Right cardiac atrium (tissue), 5 donors: ENCODE measurements at regions not wholly inside any gene's neighbourhood (a gene's known extent, or its start where the extent isn't known, plus 50 kb on each side); places are given as distances from the start of the nearest gene placed in this dataset.
"Not testable (repeated sequence)": the region's sequence is repeated elsewhere in the genome, so short reads cannot be mapped to it uniquely, and the experiment has no call there.

ENCODE experiments used
- ATAC-seq, 2 donors: fragments of 200-7000 bp; cut with Tn5 transposase; one replicate each; pipeline versions ENCODE4 v1.8.0 to v1.9.1; 2020; ENCODE audit warnings: moderate library complexity in 2 of 2, mild to moderate bottlenecking in 1 of 2
- DNase-seq, 3 donors: peaks; one replicate each; pipeline ENCODE4 v3.0.0-alpha.2; 2020
- H3K27ac ChIP-seq: one replicate; pipeline ENCODE4 v1.5.1; 2013; ENCODE audit warnings: mild to moderate bottlenecking, low read length, control low read depth, moderate library complexity
- H3K27me3 ChIP-seq: one replicate; pipeline ENCODE4 v1.6.1; 2013; ENCODE audit not compliant: control insufficient read depth, insufficient read depth
- H3K4me1 ChIP-seq: one replicate; pipeline ENCODE4 v1.6.1; 2013; ENCODE audit warnings: low read length; ENCODE audit not compliant: control insufficient read depth, insufficient read depth
- H3K4me3 ChIP-seq: one replicate; pipeline ENCODE4 v1.5.1; 2013; ENCODE audit warnings: low read length, control low read depth
- H3K9me3 ChIP-seq: one replicate; pipeline ENCODE4 v1.6.1; 2013; ENCODE audit warnings: low read length; ENCODE audit not compliant: control insufficient read depth
- WGBS: extraction: QIAGEN DNeasy Blood & Tissue Kit; methylation state at CpG from one replicate; pipeline ENCODE4 v1.1.7; 2013; 5-methylcytosine and 5-hydroxymethylcytosine counted together
- intact Hi-C, 4 donors: fragments of 100-400 bp; cut with DNase I; formaldehyde crosslinking; loops; one replicate each; pipeline versions ENCODE4 v1.11.0 to v1.14.0; 2022 to 2023
- donor health status: healthy with polysubstance abuse.
- donor health status: DM: no; HTN: yes; CAD: no.
- donor health status: DM: no; HTN: no; CAD: no.
- donor health status: DM: no; HTN: yes; CAD: no; lungs with severe emphysema.
- donor health status: DM: yes; HTN: yes; CAD: no.

- H3K4me3 ChIP-seq = no peak overlapping the region
- H3K27ac ChIP-seq = no peak overlapping the region
- ATAC-seq = no peak
- H3K27me3 ChIP-seq = no peaks in the 10 kb centered on the region
- H3K9me3 ChIP-seq = no peaks in the 10 kb centered on the region
- WGBS = 59% methylated on average over 2 of the region's 2 CpGs
- intact Hi-C loops = no loop called here
- no peaks in the 10 kb centered on the region for H3K4me1 ChIP-seq
- no peak for DNase-seq
These were observed 129.6 kb upstream of the DOK5 start for GRCh38 chr20:54345821-54346220.

- intact Hi-C loops = no loop called here
- ATAC-seq = no peak
- no peak for DNase-seq
- no peaks in the 10 kb centered on the region for H3K27me3 ChIP-seq
- H3K27ac ChIP-seq = no peak overlapping the region
- WGBS = 85% methylated on average over 1 of the region's 1 CpG
- no peaks in the 10 kb centered on the region for H3K9me3 ChIP-seq
- H3K4me3 ChIP-seq = no peak overlapping the region
- no peaks in the 10 kb centered on the region for H3K4me1 ChIP-seq
These were observed 129.1 kb upstream of the DOK5 start for GRCh38 chr20:54346276-54346675.

- Histone ChIP-seq H3K4me3 (no peak overlapping the region), H3K27ac (no peak overlapping the region), H3K4me1 (no peaks in the 10 kb centered on the region), H3K27me3 (no peaks in the 10 kb centered on the region), H3K9me3 (no peaks in the 10 kb centered on the region)
- DNase-seq (no peak), ATAC-seq (no peak)
- intact Hi-C loops = no loop called here
- WGBS = 95% methylated on average over 9 of the region's 9 CpGs
These were observed 128.1 kb upstream of the DOK5 start for GRCh38 chr20:54347166-54347833.

GRCh38 chr20:54350415-54350814 lies 125.0 kb upstream of the DOK5 start:
- Histone ChIP-seq H3K4me1 (no peaks in the 10 kb centered on the region), H3K27ac (no peak overlapping the region), H3K27me3 (no peaks in the 10 kb centered on the region), H3K9me3 (no peaks in the 10 kb centered on the region), H3K4me3 (no peak overlapping the region)
- ATAC-seq = no peak
- intact Hi-C loops = no loop called here
- 68% methylated on average over 3 of the region's 3 CpGs for WGBS
- no peak for DNase-seq

- DNase-seq (no peak), ATAC-seq (no peak)
- Histone ChIP-seq H3K27ac (no peak overlapping the region), H3K4me1 (no peaks in the 10 kb centered on the region), H3K9me3 (no peaks in the 10 kb centered on the region), H3K4me3 (no peak overlapping the region), H3K27me3 (no peaks in the 10 kb centered on the region)
- 87% methylated on average over 2 of the region's 2 CpGs for WGBS
- intact Hi-C loops = no loop called here
These were observed 123.8 kb upstream of the DOK5 start for GRCh38 chr20:54351371-54352136.

GRCh38 chr20:54352541-54352940 lies 122.9 kb upstream of the DOK5 start:
- ATAC-seq, H3K27me3 ChIP-seq, H3K4me1 ChIP-seq, H3K4me3 ChIP-seq, DNase-seq, H3K9me3 ChIP-seq, intact Hi-C loops, H3K27ac ChIP-seq: not testable (repeated sequence)
- 94% methylated on average over 7 of the region's 7 CpGs for WGBS

- Histone ChIP-seq H3K4me1 (no peaks in the 10 kb centered on the region), H3K9me3 (no peaks in the 10 kb centered on the region), H3K27me3 (no peaks in the 10 kb centered on the region), H3K27ac (no peak overlapping the region), H3K4me3 (no peak overlapping the region)
- 88% methylated on average over 4 of the region's 4 CpGs for WGBS
- intact Hi-C loops = no loop called here
- DNase-seq = no peak
- no peak for ATAC-seq
These were observed 122.1 kb upstream of the DOK5 start for GRCh38 chr20:54353292-54353691.

GRCh38 chr20:54355631-54356280 lies 119.6 kb upstream of the DOK5 start:
- Histone ChIP-seq H3K4me3 (no peak overlapping the region), H3K4me1 (no peaks in the 10 kb centered on the region), H3K27me3 (no peaks in the 10 kb centered on the region), H3K9me3 (no peaks in the 10 kb centered on the region), H3K27ac (no peak overlapping the region)
- intact Hi-C loops = no loop called here
- no peak for ATAC-seq
- 60% methylated on average over 7 of the region's 7 CpGs for WGBS
- DNase-seq = no peak

GRCh38 chr20:54356801-54357200 lies 118.6 kb upstream of the DOK5 start:
- Histone ChIP-seq H3K27ac (no peak overlapping the region), H3K4me3 (no peak overlapping the region), H3K4me1 (no peaks in the 10 kb centered on the region), H3K27me3 (no peaks in the 10 kb centered on the region), H3K9me3 (no peaks in the 10 kb centered on the region)
- DNase-seq (no peak), ATAC-seq (no peak)
- intact Hi-C loops = no loop called here

- 59% methylated on average over 2 of the region's 2 CpGs for WGBS
- Histone ChIP-seq H3K9me3 (no peaks in the 10 kb centered on the region), H3K27ac (no peak overlapping the region), H3K4me1 (no peaks in the 10 kb centered on the region), H3K4me3 (no peak overlapping the region), H3K27me3 (no peaks in the 10 kb centered on the region)
- no peak for ATAC-seq
- intact Hi-C loops = no loop called here
- DNase-seq = no peak
These were observed 113.9 kb upstream of the DOK5 start for GRCh38 chr20:54361475-54361874.

- Histone ChIP-seq H3K9me3 (no peaks in the 10 kb centered on the region), H3K4me1 (no peaks in the 10 kb centered on the region), H3K27ac (no peak overlapping the region), H3K27me3 (no peaks in the 10 kb centered on the region), H3K4me3 (no peak overlapping the region)
- intact Hi-C loops = no loop called here
- ATAC-seq = no peak
- DNase-seq = no peak
These were observed 113.1 kb upstream of the DOK5 start for GRCh38 chr20:54362283-54362682.
